Panc1 (cell line): ENCODE measurements at regions not wholly inside any gene's neighbourhood (a gene's known extent, or its start where the extent isn't known, plus 50 kb on each side); places are given as distances from the start of the nearest gene placed in this dataset.

Source experiments
- CTCF ChIP-seq: fragments of 450-650 bp; IDR thresholded peaks from 2 replicates; pipeline ENCODE4 v1.5.1; 2017; ENCODE audit warnings: mild to moderate bottlenecking
- POLR2AphosphoS5 ChIP-seq: IDR thresholded peaks from 2 replicates; pipeline ENCODE4 v1.6.1; 2012; ENCODE audit warnings: mild to moderate bottlenecking, low read depth, low read length, moderate library complexity

- TF ChIP-seq POLR2AphosphoS5 (no peak), CTCF (no peak)
These were observed 374.1 kb upstream of the IRX4 start for GRCh38 chr5:2256691-2257280.
